Smooth muscle cell of the brain vasculature (primary cell): ENCODE measurements at regions not wholly inside any gene's neighbourhood (a gene's known extent, or its start where the extent isn't known, plus 50 kb on each side); places are given as distances from the start of the nearest gene placed in this dataset.
"Not testable (repeated sequence)": the region's sequence is repeated elsewhere in the genome, so short reads cannot be mapped to it uniquely, and the experiment has no call there.

ENCODE experiments used
- DNase-seq: peaks from one replicate; pipeline ENCODE4 v3.0.0-alpha.2; 2012; ENCODE audit warnings: low read depth, low spot score

GRCh38 chr4:167811958-167812357 is 280.4 kb upstream of the ANXA10 start:
- DNase-seq, result no peak

GRCh38 chr4:167826281-167826680 is 266.1 kb upstream of the ANXA10 start:
- no peak for DNase-seq

- no peak for DNase-seq
These were observed 260.5 kb upstream of the ANXA10 start for GRCh38 chr4:167831855-167832254.

- no peak for DNase-seq
These were observed 253.7 kb upstream of the ANXA10 start for GRCh38 chr4:167838686-167839085.

GRCh38 chr4:167842487-167842886 is 249.8 kb upstream of the ANXA10 start:
- DNase-seq, result no peak

- DNase-seq, result no peak
These were observed 237.5 kb upstream of the ANXA10 start for GRCh38 chr4:167854881-167855280.

GRCh38 chr4:167858127-167858526 is 234.2 kb upstream of the ANXA10 start:
- DNase-seq, result not testable (repeated sequence)

GRCh38 chr4:167867191-167867590 is 225.1 kb upstream of the ANXA10 start:
- no peak for DNase-seq

- DNase-seq, result no peak
These were observed 224.2 kb upstream of the ANXA10 start for GRCh38 chr4:167868163-167868562.

- no peak for DNase-seq
These were observed 218.8 kb upstream of the ANXA10 start for GRCh38 chr4:167873496-167873895.

- DNase-seq, result not testable (repeated sequence)
These were observed 216.2 kb upstream of the ANXA10 start for GRCh38 chr4:167876091-167876490.

- not testable (repeated sequence) for DNase-seq
These were observed 214.5 kb upstream of the ANXA10 start for GRCh38 chr4:167877826-167878225.

GRCh38 chr4:167883266-167883665 is 209.1 kb upstream of the ANXA10 start:
- no peak for DNase-seq

GRCh38 chr4:167885071-167885470 is 207.3 kb upstream of the ANXA10 start:
- DNase-seq, result no peak

- DNase-seq, result no peak
These were observed 206.5 kb upstream of the ANXA10 start for GRCh38 chr4:167885872-167886271.

GRCh38 chr4:167887726-167888125 is 204.6 kb upstream of the ANXA10 start:
- no peak for DNase-seq

- DNase-seq, result no peak
These were observed 202.1 kb upstream of the ANXA10 start for GRCh38 chr4:167890226-167890625.

GRCh38 chr4:167893531-167893930 is 198.8 kb upstream of the ANXA10 start:
- DNase-seq, result no peak

GRCh38 chr4:167896260-167896659 is 196.1 kb upstream of the ANXA10 start:
- not testable (repeated sequence) for DNase-seq

- DNase-seq, result no peak
These were observed 195.2 kb upstream of the ANXA10 start for GRCh38 chr4:167897116-167897515.

- no peak for DNase-seq
These were observed 189.0 kb upstream of the ANXA10 start for GRCh38 chr4:167903291-167903721.

- DNase-seq, result no peak
These were observed 185.5 kb upstream of the ANXA10 start for GRCh38 chr4:167906851-167907250.

GRCh38 chr4:167908816-167909215 is 183.5 kb upstream of the ANXA10 start:
- no peak for DNase-seq

- not testable (repeated sequence) for DNase-seq
These were observed 179.8 kb upstream of the ANXA10 start for GRCh38 chr4:167912535-167912934.
